Stomach (tissue), 4 donors: ENCODE measurements at regions not wholly inside any gene's neighbourhood (a gene's known extent, or its start where the extent isn't known, plus 50 kb on each side); places are given as distances from the start of the nearest gene placed in this dataset.

Source experiments
- EP300 ChIP-seq: sonication (generic); formaldehyde crosslinking; IDR thresholded peaks from one replicate; pipeline ENCODE4 v1.6.1; 2017; ENCODE audit warnings: antibody characterized with exemption
- POLR2A ChIP-seq, 4 donors: fragments of 450-650 bp; IDR thresholded peaks; one replicate each; pipeline ENCODE4 v1.6.1; 2016; ENCODE audit warnings: antibody characterized with exemption in 4 of 4, control low read depth in 2 of 4, mild to moderate bottlenecking in 1 of 4, moderate library complexity in 1 of 4
- POLR2AphosphoS5 ChIP-seq, 3 donors: sonication (generic); formaldehyde crosslinking; IDR thresholded peaks; one replicate each; pipeline ENCODE4 v1.6.1; 2016; ENCODE audit warnings: antibody characterized with exemption in 3 of 3
- TF ChIP-seq, protein P1 (sequence below), 7 experiments: fragments of 450-650 bp in 4 of 7; fragments of 200-600 bp in 3 of 7; sonication (generic) in 3 of 7; IDR thresholded peaks; one replicate each; pipeline ENCODE4 v1.5.1; 2016 to 2019; ENCODE audit warnings: antibody characterized with exemption in 7 of 7, control low read depth in 2 of 7, mild to moderate bottlenecking in 1 of 7

GRCh38 chrX:114472788-114473187 is 111.1 kb upstream of the HTR2C start:
- TF ChIP-seq, protein P1, sequence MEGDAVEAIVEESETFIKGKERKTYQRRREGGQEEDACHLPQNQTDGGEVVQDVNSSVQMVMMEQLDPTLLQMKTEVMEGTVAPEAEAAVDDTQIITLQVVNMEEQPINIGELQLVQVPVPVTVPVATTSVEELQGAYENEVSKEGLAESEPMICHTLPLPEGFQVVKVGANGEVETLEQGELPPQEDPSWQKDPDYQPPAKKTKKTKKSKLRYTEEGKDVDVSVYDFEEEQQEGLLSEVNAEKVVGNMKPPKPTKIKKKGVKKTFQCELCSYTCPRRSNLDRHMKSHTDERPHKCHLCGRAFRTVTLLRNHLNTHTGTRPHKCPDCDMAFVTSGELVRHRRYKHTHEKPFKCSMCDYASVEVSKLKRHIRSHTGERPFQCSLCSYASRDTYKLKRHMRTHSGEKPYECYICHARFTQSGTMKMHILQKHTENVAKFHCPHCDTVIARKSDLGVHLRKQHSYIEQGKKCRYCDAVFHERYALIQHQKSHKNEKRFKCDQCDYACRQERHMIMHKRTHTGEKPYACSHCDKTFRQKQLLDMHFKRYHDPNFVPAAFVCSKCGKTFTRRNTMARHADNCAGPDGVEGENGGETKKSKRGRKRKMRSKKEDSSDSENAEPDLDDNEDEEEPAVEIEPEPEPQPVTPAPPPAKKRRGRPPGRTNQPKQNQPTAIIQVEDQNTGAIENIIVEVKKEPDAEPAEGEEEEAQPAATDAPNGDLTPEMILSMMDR (IDR thresholded peaks at IDR 0.05): no peak
- TF ChIP-seq POLR2A (IDR thresholded peaks at IDR 0.05): no peak
- no peak for TF ChIP-seq POLR2AphosphoS5 (IDR thresholded peaks at IDR 0.05)
- TF ChIP-seq EP300: no peak
